ENCODE measurements at regions not wholly inside any gene's neighbourhood (a gene's known extent, or its start where the extent isn't known, plus 50 kb on each side); places are given as distances from the start of the nearest gene placed in this dataset.

- TF ChIP-seq TAF1 (IDR thresholded peaks at IDR 0.05; ENCODE audit: borderline replicate concordance, low read depth, low read length) (no peak), POLR2A (IDR thresholded peaks at IDR 0.05; ENCODE audit: low read depth, low read length) (no peak)
Measured at GRCh38 chr4:97142893-97143292, 1000.4 kb downstream of the STPG2 start.
